ENCODE measurements at regions not wholly inside any gene's neighbourhood (a gene's known extent, or its start where the extent isn't known, plus 50 kb on each side); places are given as distances from the start of the nearest gene placed in this dataset.

DNA sequence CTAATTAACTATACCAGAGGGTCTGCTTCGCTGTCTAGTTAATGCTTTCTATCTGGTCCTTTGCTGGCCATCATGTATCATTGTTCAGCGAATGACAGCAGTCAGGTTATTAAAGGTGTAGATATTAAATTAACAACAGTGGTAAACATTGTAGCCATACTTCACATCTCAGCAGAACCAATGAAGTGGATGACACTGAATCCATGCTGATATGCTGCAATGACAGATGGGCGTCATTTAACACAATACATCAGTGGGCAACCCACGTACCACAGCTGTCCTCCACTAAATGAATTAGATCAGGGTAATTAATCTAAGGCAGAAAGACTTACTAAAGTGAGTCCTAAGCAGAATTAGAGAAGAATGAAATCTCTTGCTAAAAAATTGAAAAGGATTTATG is 767.2 kb downstream of the NXPH1 start:
- TF ChIP-seq, protein P1, sequence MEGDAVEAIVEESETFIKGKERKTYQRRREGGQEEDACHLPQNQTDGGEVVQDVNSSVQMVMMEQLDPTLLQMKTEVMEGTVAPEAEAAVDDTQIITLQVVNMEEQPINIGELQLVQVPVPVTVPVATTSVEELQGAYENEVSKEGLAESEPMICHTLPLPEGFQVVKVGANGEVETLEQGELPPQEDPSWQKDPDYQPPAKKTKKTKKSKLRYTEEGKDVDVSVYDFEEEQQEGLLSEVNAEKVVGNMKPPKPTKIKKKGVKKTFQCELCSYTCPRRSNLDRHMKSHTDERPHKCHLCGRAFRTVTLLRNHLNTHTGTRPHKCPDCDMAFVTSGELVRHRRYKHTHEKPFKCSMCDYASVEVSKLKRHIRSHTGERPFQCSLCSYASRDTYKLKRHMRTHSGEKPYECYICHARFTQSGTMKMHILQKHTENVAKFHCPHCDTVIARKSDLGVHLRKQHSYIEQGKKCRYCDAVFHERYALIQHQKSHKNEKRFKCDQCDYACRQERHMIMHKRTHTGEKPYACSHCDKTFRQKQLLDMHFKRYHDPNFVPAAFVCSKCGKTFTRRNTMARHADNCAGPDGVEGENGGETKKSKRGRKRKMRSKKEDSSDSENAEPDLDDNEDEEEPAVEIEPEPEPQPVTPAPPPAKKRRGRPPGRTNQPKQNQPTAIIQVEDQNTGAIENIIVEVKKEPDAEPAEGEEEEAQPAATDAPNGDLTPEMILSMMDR (IDR thresholded peaks at IDR 0.05; ENCODE audit: poor library complexity), result no peak
- no peak for TF ChIP-seq EZH2phosphoT487 (IDR thresholded peaks at IDR 0.05; ENCODE audit: low read depth, severe bottlenecking, unreplicated experiment)

Data from hepatocyte (in vitro differentiated cells).